A549 (cell line): ENCODE measurements at regions not wholly inside any gene's neighbourhood (a gene's known extent, or its start where the extent isn't known, plus 50 kb on each side); places are given as distances from the start of the nearest gene placed in this dataset.

ENCODE experiments used
- ATAC-seq, 2 experiments: fragments of 200-7000 bp in 1 of 2; fragments of >200 bp in 1 of 2; cut with Nextera tagmentation in 1 of 2; cut with Tn5 transposase in 1 of 2; 3 replicates each; pipeline versions ENCODE4 v1.8.0 to v1.9.1; 2018 to 2020; ENCODE audit warnings: mild to moderate bottlenecking in 1 of 2, moderate library complexity in 1 of 2
- CTCF ChIA-PET: fragments of 300-600 bp; sonication (Branson Sonifier 250); formaldehyde crosslinking; extraction: SDS; loops from one replicate; lab custom pipeline; 2021; ENCODE audit warnings: antibody characterized with exemption, inconsistent platforms; lab: Yijun Ruan, JAX
- POLR2A ChIA-PET: fragments of 350-600 bp; formaldehyde crosslinking; extraction: SDS; loops from one replicate; lab custom pipeline; 2021; ENCODE audit warnings: antibody characterized with exemption, inconsistent platforms; lab: Yijun Ruan, JAX
- DNase-seq, 2 experiments: peaks; one replicate each; pipeline versions ENCODE4 v3.0.0 to v3.0.0-alpha.2; 2011 to 2016; ENCODE audit warnings: low read depth in 1 of 2, low spot score in 1 of 2
- FAIRE-seq: peaks from 2 replicates; lab custom pipeline; 2011; peaks lifted over from hg19 to GRCh38; lab: Jason Lieb, UNC
- H3K27ac ChIP-seq, 2 experiments: fragments of >200 bp; sonication (Bioruptor Twin); formaldehyde crosslinking; 3 replicates each; pipeline ENCODE4 v1.5.1; 2016 to 2017
- H3K4me1 ChIP-seq: fragments of >200 bp; sonication (Bioruptor Twin); formaldehyde crosslinking; 3 replicates; pipeline ENCODE4 v1.6.1; 2016
- H3K4me2 ChIP-seq: fragments of >200 bp; sonication (Bioruptor Twin); formaldehyde crosslinking; 3 replicates; pipeline ENCODE4 v1.6.1; 2016
- H3K4me3 ChIP-seq: fragments of >200 bp; sonication (Bioruptor Twin); formaldehyde crosslinking; 3 replicates; pipeline ENCODE4 v1.5.1; 2016
- H3K9me3 ChIP-seq: fragments of >200 bp; sonication (Bioruptor Twin); formaldehyde crosslinking; 3 replicates; pipeline ENCODE4 v1.6.1; 2016
- CBX2 ChIP-seq: fragments of 200-600 bp; sonication (generic); IDR thresholded peaks from 2 replicates; pipeline ENCODE4 v1.6.1; 2016; ENCODE audit warnings: low read depth, mild to moderate bottlenecking, borderline replicate concordance
- CBX8 ChIP-seq: fragments of 200-600 bp; sonication (generic); IDR thresholded peaks from 2 replicates; pipeline ENCODE4 v1.6.1; 2016
- CEBPB ChIP-seq, 2 experiments: fragments of >200 bp in 1 of 2; sonication (Bioruptor Twin) in 1 of 2; formaldehyde crosslinking in 1 of 2; IDR thresholded peaks; 2 replicates each; pipeline ENCODE4 v1.6.1; 2012 to 2016
- CHD2 ChIP-seq: fragments of 150-350 bp; IDR thresholded peaks from 2 replicates; pipeline ENCODE4 v1.6.1; 2014; ENCODE audit warnings: low read length; ENCODE audit not compliant: partially characterized antibody
- EHMT2 ChIP-seq: fragments of 200-600 bp; sonication (generic); IDR thresholded peaks from 2 replicates; pipeline ENCODE4 v1.6.1; 2016; ENCODE audit warnings: antibody characterized with exemption, low read depth, mild to moderate bottlenecking, moderate library complexity
- FOSB ChIP-seq: fragments of 250-450 bp; sonication (Bioruptor Pico); IDR thresholded peaks from 2 replicates; pipeline ENCODE4 v1.5.0; 2020; ENCODE audit warnings: mild to moderate bottlenecking, moderate library complexity
- FOSL2 ChIP-seq, 2 experiments: fragments of 450-650 bp in 1 of 2; fragments of >200 bp in 1 of 2; sonication (Bioruptor Twin) in 1 of 2; formaldehyde crosslinking; IDR thresholded peaks; 2 replicates each; pipeline versions ENCODE4 v1.5.0 to v1.6.1; 2016 to 2020; ENCODE audit warnings: mild to moderate bottlenecking in 1 of 2, moderate library complexity in 1 of 2
- FOXS1 ChIP-seq: fragments of 250-450 bp; sonication (Bioruptor Pico); IDR thresholded peaks from 2 replicates; pipeline ENCODE4 v1.5.0; 2020; ENCODE audit warnings: mild to moderate bottlenecking, moderate library complexity
- HDAC2 ChIP-seq: fragments of 200-600 bp; sonication (generic); IDR thresholded peaks from 2 replicates; pipeline ENCODE4 v1.6.1; 2016
- HEYL ChIP-seq: fragments of 250-450 bp; sonication (Bioruptor Pico); IDR thresholded peaks from 2 replicates; pipeline ENCODE4 v1.8.0; 2021; ENCODE audit warnings: mild to moderate bottlenecking, moderate library complexity
- HOXB5 ChIP-seq: fragments of 250-450 bp; sonication (Bioruptor Pico); IDR thresholded peaks from 2 replicates; pipeline ENCODE4 v1.5.0; 2020; ENCODE audit warnings: mild to moderate bottlenecking, moderate library complexity
- POLR2AphosphoS2 ChIP-seq: conservative IDR thresholded peaks from 2 replicates; pipeline ENCODE4 v1.6.1; 2012; ENCODE audit warnings: low read length, improper control_type of control experiment, inconsistent platforms
- RAD21 ChIP-seq, 2 experiments: fragments of >200 bp in 1 of 2; sonication (Bioruptor Twin) in 1 of 2; formaldehyde crosslinking in 1 of 2; IDR thresholded peaks in 1 of 2; conservative IDR thresholded peaks in 1 of 2; 2 replicates in 1 of 2; 3 replicates in 1 of 2; pipeline ENCODE4 v1.6.1; 2012 to 2018; ENCODE audit warnings: inconsistent platforms in 1 of 2
- RARB ChIP-seq: fragments of 250-450 bp; sonication (Bioruptor Pico); IDR thresholded peaks from 2 replicates; pipeline ENCODE4 v1.8.0; 2021; ENCODE audit warnings: mild to moderate bottlenecking, moderate library complexity
- RNF2 ChIP-seq: fragments of 200-600 bp; sonication (generic); IDR thresholded peaks from 2 replicates; pipeline ENCODE4 v1.6.1; 2016; ENCODE audit warnings: low read depth, mild to moderate bottlenecking, antibody characterized with exemption, moderate library complexity, borderline replicate concordance
- SMC3 ChIP-seq: fragments of >200 bp; sonication (Bioruptor Twin); formaldehyde crosslinking; IDR thresholded peaks from 3 replicates; pipeline ENCODE4 v1.6.1; 2018; ENCODE audit warnings: inconsistent platforms
- WGBS: methylation state at CpG from one replicate; pipeline ENCODE4 v1.1.6; 2017; ENCODE audit errors: missing lambda C conversion rate; 5-methylcytosine and 5-hydroxymethylcytosine counted together
- TF ChIP-seq, protein P1 (sequence below): fragments of 150-350 bp; IDR thresholded peaks from 2 replicates; pipeline ENCODE4 v1.6.1; 2014; ENCODE audit warnings: low read depth, mild to moderate bottlenecking, low read length
- TF ChIP-seq, protein P2 (sequence below): IDR thresholded peaks from 2 replicates; pipeline ENCODE4 v1.6.1; 2012
- TF ChIP-seq, protein P3 (sequence below): fragments of 200-600 bp; sonication (generic); IDR thresholded peaks from 2 replicates; pipeline ENCODE4 v1.6.1; 2016; ENCODE audit warnings: antibody characterized with exemption, mild to moderate bottlenecking, moderate library complexity
- TF ChIP-seq, protein P4 (sequence below): fragments of 250-450 bp; sonication (Bioruptor Pico); IDR thresholded peaks from 2 replicates; pipeline ENCODE4 v1.5.0; 2020; ENCODE audit warnings: low read depth, mild to moderate bottlenecking, moderate library complexity
- TF ChIP-seq, protein P5 (sequence below): IDR thresholded peaks from 2 replicates; pipeline ENCODE4 v1.6.1; 2012

DNA sequence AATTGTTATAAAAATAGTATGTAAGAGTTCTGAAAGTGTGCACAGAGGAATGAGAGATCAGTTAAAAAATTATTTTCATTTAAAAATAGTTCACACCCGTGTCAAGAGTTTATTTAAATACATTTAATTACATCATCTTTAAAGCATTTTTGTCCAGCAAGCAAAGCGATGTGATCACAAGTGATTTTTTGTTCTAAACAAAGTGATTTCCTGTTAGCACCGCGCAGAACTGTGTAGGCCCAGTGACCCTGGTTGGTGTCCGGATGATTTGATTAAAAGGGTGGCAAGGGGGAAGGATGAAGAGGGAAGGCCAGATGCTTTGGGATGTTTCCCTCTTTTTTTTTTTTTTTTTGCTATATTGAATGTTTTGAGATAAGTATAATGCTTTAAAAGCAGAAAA, 227.8 kb upstream of the PITRM1 start:
- WGBS, result 74% methylated on average over 5 of the region's 5 CpGs
- ChIA-PET POLR2A (no interaction called here), CTCF (no interaction called here)
- no peak overlapping the region for H3K4me3 ChIP-seq
- peaks cover 7% of the 10 kb centered on the region; the same call in 2 of the 3 replicates for H3K4me1 ChIP-seq
- H3K4me2 ChIP-seq, result no peak overlapping the region
- TF ChIP-seq POLR2AphosphoS2 (no peak), CBX2 (no peak), HEYL (CRISPR knock-in tag) (no peak), RARB (CRISPR knock-in tag) (no peak), HDAC2 (no peak), SMC3 (no peak), RAD21 (conservative IDR thresholded peaks at IDR 0.05 in 1 of 2, IDR thresholded peaks at IDR 0.05 in 1 of 2) (no peak), HOXB5 (no peak), EHMT2 (no peak), RNF2 (no peak), FOXS1 (CRISPR knock-in tag) (no peak), FOSB (no peak)
- TF ChIP-seq, protein P1, sequence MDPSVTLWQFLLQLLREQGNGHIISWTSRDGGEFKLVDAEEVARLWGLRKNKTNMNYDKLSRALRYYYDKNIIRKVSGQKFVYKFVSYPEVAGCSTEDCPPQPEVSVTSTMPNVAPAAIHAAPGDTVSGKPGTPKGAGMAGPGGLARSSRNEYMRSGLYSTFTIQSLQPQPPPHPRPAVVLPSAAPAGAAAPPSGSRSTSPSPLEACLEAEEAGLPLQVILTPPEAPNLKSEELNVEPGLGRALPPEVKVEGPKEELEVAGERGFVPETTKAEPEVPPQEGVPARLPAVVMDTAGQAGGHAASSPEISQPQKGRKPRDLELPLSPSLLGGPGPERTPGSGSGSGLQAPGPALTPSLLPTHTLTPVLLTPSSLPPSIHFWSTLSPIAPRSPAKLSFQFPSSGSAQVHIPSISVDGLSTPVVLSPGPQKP, result no peak
- TF ChIP-seq, protein P2, sequence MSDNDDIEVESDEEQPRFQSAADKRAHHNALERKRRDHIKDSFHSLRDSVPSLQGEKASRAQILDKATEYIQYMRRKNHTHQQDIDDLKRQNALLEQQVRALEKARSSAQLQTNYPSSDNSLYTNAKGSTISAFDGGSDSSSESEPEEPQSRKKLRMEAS, result no peak
- TF ChIP-seq, protein P3, sequence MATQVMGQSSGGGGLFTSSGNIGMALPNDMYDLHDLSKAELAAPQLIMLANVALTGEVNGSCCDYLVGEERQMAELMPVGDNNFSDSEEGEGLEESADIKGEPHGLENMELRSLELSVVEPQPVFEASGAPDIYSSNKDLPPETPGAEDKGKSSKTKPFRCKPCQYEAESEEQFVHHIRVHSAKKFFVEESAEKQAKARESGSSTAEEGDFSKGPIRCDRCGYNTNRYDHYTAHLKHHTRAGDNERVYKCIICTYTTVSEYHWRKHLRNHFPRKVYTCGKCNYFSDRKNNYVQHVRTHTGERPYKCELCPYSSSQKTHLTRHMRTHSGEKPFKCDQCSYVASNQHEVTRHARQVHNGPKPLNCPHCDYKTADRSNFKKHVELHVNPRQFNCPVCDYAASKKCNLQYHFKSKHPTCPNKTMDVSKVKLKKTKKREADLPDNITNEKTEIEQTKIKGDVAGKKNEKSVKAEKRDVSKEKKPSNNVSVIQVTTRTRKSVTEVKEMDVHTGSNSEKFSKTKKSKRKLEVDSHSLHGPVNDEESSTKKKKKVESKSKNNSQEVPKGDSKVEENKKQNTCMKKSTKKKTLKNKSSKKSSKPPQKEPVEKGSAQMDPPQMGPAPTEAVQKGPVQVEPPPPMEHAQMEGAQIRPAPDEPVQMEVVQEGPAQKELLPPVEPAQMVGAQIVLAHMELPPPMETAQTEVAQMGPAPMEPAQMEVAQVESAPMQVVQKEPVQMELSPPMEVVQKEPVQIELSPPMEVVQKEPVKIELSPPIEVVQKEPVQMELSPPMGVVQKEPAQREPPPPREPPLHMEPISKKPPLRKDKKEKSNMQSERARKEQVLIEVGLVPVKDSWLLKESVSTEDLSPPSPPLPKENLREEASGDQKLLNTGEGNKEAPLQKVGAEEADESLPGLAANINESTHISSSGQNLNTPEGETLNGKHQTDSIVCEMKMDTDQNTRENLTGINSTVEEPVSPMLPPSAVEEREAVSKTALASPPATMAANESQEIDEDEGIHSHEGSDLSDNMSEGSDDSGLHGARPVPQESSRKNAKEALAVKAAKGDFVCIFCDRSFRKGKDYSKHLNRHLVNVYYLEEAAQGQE, result no peak
- TF ChIP-seq, protein P4, sequence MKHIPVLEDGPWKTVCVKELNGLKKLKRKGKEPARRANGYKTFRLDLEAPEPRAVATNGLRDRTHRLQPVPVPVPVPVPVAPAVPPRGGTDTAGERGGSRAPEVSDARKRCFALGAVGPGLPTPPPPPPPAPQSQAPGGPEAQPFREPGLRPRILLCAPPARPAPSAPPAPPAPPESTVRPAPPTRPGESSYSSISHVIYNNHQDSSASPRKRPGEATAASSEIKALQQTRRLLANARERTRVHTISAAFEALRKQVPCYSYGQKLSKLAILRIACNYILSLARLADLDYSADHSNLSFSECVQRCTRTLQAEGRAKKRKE (CRISPR knock-in tag), result no peak
- TF ChIP-seq, all 56 proteins: peak for 0
- DNase-seq (no peak), FAIRE-seq (no peak), ATAC-seq (no peak)
- no peaks in the 10 kb centered on the region for H3K9me3 ChIP-seq
- H3K27ac ChIP-seq, result no peak overlapping the region

DNA sequence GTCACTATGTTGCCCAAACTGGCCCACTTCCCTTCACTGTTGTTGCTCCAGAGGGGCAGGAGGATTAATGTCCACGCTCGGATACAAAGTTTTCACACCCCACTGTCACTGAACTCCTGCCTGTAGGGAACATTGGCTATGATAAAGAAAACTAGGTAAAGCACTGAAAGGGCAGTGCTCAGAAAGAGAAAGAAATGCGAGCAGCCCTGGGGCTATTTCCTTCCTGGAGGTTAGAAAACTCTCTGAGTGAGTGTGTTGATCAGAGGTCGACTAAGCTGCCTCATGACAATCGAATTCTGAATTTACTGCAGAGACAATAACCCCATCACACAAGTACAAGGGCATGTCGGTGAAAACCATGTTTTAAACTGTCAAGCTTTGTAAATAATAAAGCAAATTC, 227.2 kb upstream of the PITRM1 start:
- Histone ChIP-seq H3K4me2 (no peak overlapping the region), H3K27ac (no peak overlapping the region), H3K9me3 (no peaks in the 10 kb centered on the region; the same call in 2 of the 3 replicates), H3K4me1 (peaks cover 7% of the 10 kb centered on the region; the same call in 2 of the 3 replicates), H3K4me3 (no peak overlapping the region)
- CTCF ChIA-PET, result no interaction called here
- ATAC-seq (no peak), DNase-seq (no peak), FAIRE-seq (no peak)
- WGBS, result 66% methylated on average over 6 of the region's 6 CpGs
- TF ChIP-seq CEBPB (IDR thresholded peaks at IDR 0.05) (no peak), FOSL2 (IDR thresholded peaks at IDR 0.05) (no peak), FOSL2 (CRISPR knock-in tag; IDR thresholded peaks at IDR 0.05) (no peak), CHD2 (no peak), CBX8 (no peak)
- TF ChIP-seq, protein P5, sequence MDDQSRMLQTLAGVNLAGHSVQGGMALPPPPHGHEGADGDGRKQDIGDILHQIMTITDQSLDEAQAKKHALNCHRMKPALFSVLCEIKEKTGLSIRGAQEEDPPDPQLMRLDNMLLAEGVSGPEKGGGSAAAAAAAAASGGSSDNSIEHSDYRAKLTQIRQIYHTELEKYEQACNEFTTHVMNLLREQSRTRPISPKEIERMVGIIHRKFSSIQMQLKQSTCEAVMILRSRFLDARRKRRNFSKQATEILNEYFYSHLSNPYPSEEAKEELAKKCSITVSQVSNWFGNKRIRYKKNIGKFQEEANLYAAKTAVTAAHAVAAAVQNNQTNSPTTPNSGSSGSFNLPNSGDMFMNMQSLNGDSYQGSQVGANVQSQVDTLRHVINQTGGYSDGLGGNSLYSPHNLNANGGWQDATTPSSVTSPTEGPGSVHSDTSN, result no peak
- POLR2A ChIA-PET, result no interaction called here
